Muscle of arm (tissue), 1 donor: ENCODE measurements at regions not wholly inside any gene's neighbourhood (a gene's known extent, or its start where the extent isn't known, plus 50 kb on each side); places are given as distances from the start of the nearest gene placed in this dataset.

ENCODE experiments used
- DNase-seq: peaks from one replicate; pipeline ENCODE4 v3.0.0-alpha.2; 2013

GRCh38 chr14:36028665-36029064 is 147.9 kb downstream of the PTCSC3 start:
- DNase-seq = no peak

GRCh38 chr14:36028218-36028617 is 148.3 kb downstream of the PTCSC3 start:
- no peak for DNase-seq

GRCh38 chr14:36027354-36027753 is 149.2 kb downstream of the PTCSC3 start:
- no peak for DNase-seq

- no peak for DNase-seq
These were observed 153.6 kb downstream of the PTCSC3 start for GRCh38 chr14:36022765-36023410.

GRCh38 chr14:36021591-36022320 is 154.8 kb downstream of the PTCSC3 start:
- no peak for DNase-seq

- DNase-seq = no peak
These were observed 155.5 kb downstream of the PTCSC3 start for GRCh38 chr14:36021030-36021422.

- no peak for DNase-seq
These were observed 156.1 kb downstream of the PTCSC3 start for GRCh38 chr14:36020120-36021029.

- no peak for DNase-seq
These were observed 157.4 kb downstream of the PTCSC3 start for GRCh38 chr14:36019126-36019525.

GRCh38 chr14:36014236-36014635 is 162.3 kb downstream of the PTCSC3 start:
- no peak for DNase-seq

GRCh38 chr14:36013483-36013882 is 163.0 kb downstream of the PTCSC3 start:
- DNase-seq = no peak

- no peak for DNase-seq
These were observed 163.9 kb downstream of the PTCSC3 start for GRCh38 chr14:36012621-36013020.

GRCh38 chr14:36009643-36010042 is 166.9 kb downstream of the PTCSC3 start:
- DNase-seq = no peak

GRCh38 chr14:36006623-36007022 is 169.9 kb downstream of the PTCSC3 start:
- no peak for DNase-seq

GRCh38 chr14:36005670-36006069 is 170.9 kb downstream of the PTCSC3 start:
- DNase-seq = no peak

GRCh38 chr14:36001936-36002335 is 174.6 kb downstream of the PTCSC3 start:
- DNase-seq = no peak

GRCh38 chr14:35999294-35999693 is 173.2 kb downstream of the BRMS1L start:
- no peak for DNase-seq

GRCh38 chr14:35998303-35998702 is 172.2 kb downstream of the BRMS1L start:
- DNase-seq = no peak

- no peak for DNase-seq
These were observed 167.5 kb downstream of the BRMS1L start for GRCh38 chr14:35993684-35993960.

- DNase-seq = no peak
These were observed 166.9 kb downstream of the BRMS1L start for GRCh38 chr14:35992816-35993683.

- no peak for DNase-seq
These were observed 165.2 kb downstream of the BRMS1L start for GRCh38 chr14:35991356-35991755.

- DNase-seq = no peak
These were observed 163.6 kb downstream of the BRMS1L start for GRCh38 chr14:35989736-35990135.
